Loucy (cell line): ENCODE measurements at regions not wholly inside any gene's neighbourhood (a gene's known extent, or its start where the extent isn't known, plus 50 kb on each side); places are given as distances from the start of the nearest gene placed in this dataset.

Experiments
- EZH2phosphoT487 ChIP-seq: fragments of 200-600 bp; IDR thresholded peaks from 2 replicates; pipeline ENCODE4 v1.6.1; 2018; ENCODE audit warnings: antibody characterized with exemption, mild to moderate bottlenecking, moderate library complexity, borderline replicate concordance
- TF ChIP-seq, protein P1 (sequence below): fragments of 200-600 bp; sonication (generic); conservative IDR thresholded peaks from 2 replicates; pipeline ENCODE4 v1.5.1; 2014; ENCODE audit warnings: mild to moderate bottlenecking, antibody characterized with exemption, low read length

DNA sequence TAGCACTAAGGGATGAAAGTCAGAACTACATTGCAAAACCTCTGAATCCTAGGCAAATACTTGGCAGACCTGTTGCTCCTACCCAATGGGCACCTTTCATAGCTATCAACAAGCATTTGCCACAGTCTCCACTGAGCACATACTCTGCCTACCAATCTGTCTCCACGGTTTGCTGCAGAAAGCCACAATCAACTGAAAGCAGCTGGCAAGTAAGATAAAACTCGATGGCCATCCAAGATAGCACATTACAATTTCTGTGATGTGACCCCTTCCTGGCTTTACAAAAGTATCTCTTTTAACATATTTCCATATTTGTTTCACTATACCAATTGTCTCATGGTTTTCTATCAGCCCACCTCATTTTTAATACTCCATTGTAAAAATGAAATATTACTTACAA, 1060.5 kb upstream of the INTU start:
- TF ChIP-seq, protein P1, sequence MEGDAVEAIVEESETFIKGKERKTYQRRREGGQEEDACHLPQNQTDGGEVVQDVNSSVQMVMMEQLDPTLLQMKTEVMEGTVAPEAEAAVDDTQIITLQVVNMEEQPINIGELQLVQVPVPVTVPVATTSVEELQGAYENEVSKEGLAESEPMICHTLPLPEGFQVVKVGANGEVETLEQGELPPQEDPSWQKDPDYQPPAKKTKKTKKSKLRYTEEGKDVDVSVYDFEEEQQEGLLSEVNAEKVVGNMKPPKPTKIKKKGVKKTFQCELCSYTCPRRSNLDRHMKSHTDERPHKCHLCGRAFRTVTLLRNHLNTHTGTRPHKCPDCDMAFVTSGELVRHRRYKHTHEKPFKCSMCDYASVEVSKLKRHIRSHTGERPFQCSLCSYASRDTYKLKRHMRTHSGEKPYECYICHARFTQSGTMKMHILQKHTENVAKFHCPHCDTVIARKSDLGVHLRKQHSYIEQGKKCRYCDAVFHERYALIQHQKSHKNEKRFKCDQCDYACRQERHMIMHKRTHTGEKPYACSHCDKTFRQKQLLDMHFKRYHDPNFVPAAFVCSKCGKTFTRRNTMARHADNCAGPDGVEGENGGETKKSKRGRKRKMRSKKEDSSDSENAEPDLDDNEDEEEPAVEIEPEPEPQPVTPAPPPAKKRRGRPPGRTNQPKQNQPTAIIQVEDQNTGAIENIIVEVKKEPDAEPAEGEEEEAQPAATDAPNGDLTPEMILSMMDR: no peak
- TF ChIP-seq EZH2phosphoT487: no peak
